Activated T-cell treated with anti-CD3 and anti-CD28 coated beads, Interleukin-2, amount 50 U/mL, for 24 hours (primary cell): ENCODE measurements at regions not wholly inside any gene's neighbourhood (a gene's known extent, or its start where the extent isn't known, plus 50 kb on each side); places are given as distances from the start of the nearest gene placed in this dataset.

ENCODE experiments used
- DNase-seq: peaks from one replicate; pipeline ENCODE4 v3.0.0-alpha.2; 2020
- H3K27ac Mint-ChIP-seq: 2 replicates; pipeline ENCODE4 v1.8.0; 2020; ENCODE audit warnings: mild to moderate bottlenecking, mixed read lengths
- H3K27me3 Mint-ChIP-seq: 2 replicates; pipeline ENCODE4 v1.8.0; 2020; ENCODE audit warnings: mixed read lengths
- H3K36me3 Mint-ChIP-seq: 2 replicates; pipeline ENCODE4 v1.8.0; 2020; ENCODE audit warnings: low read depth, mixed read lengths
- H3K4me1 Mint-ChIP-seq: 2 replicates; pipeline ENCODE4 v1.8.0; 2020; ENCODE audit warnings: low read depth, mixed read lengths
- H3K4me3 Mint-ChIP-seq: 2 replicates; pipeline ENCODE4 v1.8.0; 2020; ENCODE audit warnings: mild to moderate bottlenecking, moderate library complexity, mixed read lengths
- H3K9me3 Mint-ChIP-seq: 2 replicates; pipeline ENCODE4 v1.8.0; 2020; ENCODE audit warnings: mixed read lengths

DNA sequence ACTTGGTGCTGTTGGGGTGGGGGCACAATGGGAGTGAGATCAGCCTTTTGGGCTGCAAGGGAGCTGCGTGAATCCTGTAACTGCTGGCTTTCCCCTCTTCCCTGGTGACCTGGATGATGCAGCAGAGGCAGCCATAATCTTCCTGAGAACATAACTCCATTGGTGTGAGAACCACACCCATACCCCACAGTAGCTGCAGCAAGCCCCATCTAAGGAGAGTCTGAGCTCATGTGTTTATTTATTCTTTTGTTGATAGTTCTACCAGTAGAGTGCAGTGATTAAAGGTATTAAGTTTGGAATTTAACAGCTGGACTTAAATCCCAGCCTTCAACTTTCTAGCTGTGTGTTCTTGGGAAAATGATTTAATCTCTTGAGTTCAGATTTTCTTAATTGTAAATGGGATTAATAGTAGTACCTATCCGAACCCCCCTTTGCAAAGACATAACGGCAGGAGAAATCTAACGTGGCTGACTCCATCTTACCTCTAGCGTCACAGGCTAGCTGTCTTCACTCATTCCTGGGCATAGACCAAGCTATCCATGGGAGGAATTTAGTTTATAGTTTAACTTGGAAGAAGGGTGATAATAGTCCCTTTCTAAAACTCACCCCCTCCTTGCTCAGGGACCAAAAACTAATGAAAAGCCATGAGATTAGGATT, 385.0 kb upstream of the DDI1 start:
- Mint-ChIP-seq H3K36me3 (no peaks in the 10 kb centered on the region), H3K4me1 (no peaks in the 10 kb centered on the region), H3K9me3 (peaks cover 5% of the 10 kb centered on the region), H3K27me3 (no peaks in the 10 kb centered on the region), H3K4me3 (no peak overlapping the region), H3K27ac (no peak overlapping the region)
- no peak for DNase-seq

DNA sequence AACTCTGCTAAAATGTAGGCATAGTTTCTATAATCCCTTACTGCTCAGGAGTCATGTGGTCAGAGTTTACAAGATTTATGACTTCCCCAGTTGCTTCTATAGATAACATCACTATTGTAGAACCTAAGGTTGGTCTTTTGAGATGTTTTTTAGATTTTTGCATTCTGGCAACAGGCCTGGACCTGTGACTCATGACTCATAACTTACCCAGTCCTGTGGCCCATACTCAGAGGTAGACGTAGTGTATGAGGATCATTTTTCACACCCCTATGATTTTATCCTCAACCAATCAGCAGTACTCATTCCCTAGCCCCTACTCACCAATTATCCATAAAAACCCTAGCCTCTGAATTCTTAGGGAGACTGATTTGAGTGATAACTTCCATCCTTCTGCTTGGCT, 384.4 kb upstream of the DDI1 start:
- H3K4me1 Mint-ChIP-seq: no peaks in the 10 kb centered on the region
- peaks cover 5% of the 10 kb centered on the region for H3K9me3 Mint-ChIP-seq
- no peaks in the 10 kb centered on the region for H3K36me3 Mint-ChIP-seq
- no peaks in the 10 kb centered on the region for H3K27me3 Mint-ChIP-seq
- no peak for DNase-seq
- no peak overlapping the region for H3K27ac Mint-ChIP-seq
- no peak overlapping the region for H3K4me3 Mint-ChIP-seq

DNA sequence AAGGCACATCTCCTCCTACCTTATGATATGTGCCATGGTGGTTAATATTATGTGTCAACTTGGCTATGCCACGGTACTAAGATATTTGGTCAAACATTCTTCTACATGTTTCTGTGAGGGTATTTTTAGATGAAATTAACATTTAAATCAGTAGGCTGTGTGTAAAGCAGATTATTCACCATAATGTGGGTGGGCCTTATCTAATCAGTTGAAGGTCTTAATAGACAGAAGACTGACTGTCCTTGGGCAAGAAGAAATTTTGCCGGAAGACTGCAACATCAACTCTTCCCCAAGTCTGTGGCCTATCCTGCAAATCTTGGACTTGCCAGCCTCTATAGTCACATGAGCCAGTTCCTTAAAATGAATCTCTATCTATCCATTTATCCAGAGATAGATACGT, 380.1 kb upstream of the DDI1 start:
- H3K4me1 Mint-ChIP-seq: no peaks in the 10 kb centered on the region
- no peaks in the 10 kb centered on the region for H3K27me3 Mint-ChIP-seq
- H3K4me3 Mint-ChIP-seq: no peak overlapping the region
- DNase-seq: no peak
- no peaks in the 10 kb centered on the region for H3K36me3 Mint-ChIP-seq
- H3K27ac Mint-ChIP-seq: no peak overlapping the region
- H3K9me3 Mint-ChIP-seq: peaks cover 5% of the 10 kb centered on the region

DNA sequence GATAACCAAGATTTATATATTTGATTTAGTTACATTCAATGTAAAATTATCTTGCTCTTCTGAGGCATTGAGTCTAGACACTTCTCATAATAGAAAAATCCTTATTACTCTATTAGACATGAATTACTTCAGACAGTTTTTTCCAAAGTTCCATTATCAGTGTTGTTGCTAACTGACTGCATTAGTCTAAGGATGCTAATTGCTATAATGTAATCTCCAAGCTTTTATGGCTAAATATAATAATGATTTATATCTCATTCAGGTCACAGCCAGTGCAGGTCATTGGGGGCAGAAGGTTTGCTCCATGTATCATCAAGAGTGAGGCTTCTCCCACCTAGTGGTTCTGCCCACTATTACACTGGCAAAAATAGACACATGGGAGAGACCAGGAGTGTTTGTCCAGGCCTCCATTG, 377.2 kb upstream of the DDI1 start:
- Mint-ChIP-seq H3K4me1 (peaks cover 5% of the 10 kb centered on the region), H3K4me3 (no peak overlapping the region), H3K9me3 (no peaks in the 10 kb centered on the region), H3K27ac (no peak overlapping the region), H3K27me3 (no peaks in the 10 kb centered on the region), H3K36me3 (no peaks in the 10 kb centered on the region)
- DNase-seq: no peak

DNA sequence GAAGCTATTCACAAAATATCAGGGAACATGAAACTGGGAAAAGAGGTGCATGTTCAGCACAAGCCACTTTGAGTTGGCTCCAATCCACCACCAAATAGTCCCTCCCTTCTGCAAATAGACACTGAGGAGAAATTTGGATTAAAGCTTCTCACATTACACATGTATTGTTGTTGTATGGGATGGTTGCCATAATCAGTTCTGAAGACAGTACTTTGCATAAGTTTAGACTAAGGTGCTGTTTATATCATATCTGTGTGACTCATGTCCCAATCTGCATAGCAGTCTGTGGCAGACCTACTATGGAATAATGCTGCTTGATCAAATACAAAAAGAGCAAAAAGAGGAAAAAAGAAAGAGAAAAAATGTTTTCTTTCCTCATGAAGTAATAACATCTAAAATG, 376.7 kb upstream of the DDI1 start:
- Mint-ChIP-seq H3K4me3 (no peak overlapping the region), H3K4me1 (peaks cover 5% of the 10 kb centered on the region), H3K27me3 (no peaks in the 10 kb centered on the region), H3K9me3 (no peaks in the 10 kb centered on the region), H3K27ac (no peak overlapping the region), H3K36me3 (no peaks in the 10 kb centered on the region)
- no peak for DNase-seq

DNA sequence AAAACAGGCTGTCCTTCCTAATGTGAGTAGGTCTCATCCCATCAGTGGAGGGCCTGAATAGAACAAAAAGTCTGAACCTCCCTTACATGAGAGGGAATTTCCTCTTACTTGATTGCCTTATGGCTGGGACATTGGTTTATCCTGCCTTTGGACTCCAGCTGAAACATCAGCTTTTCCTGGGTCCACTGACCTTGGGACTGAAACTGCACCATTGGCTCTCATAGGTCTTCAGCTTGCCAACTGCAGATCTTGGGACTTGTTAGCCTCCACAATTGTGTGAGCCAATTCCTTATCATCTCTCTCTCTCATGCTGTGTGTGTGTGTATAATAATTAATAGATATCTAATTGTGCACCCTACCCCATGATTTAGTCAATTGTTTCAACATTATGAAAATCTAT, 375.3 kb upstream of the DDI1 start:
- H3K9me3 Mint-ChIP-seq: no peaks in the 10 kb centered on the region
- no peak overlapping the region for H3K27ac Mint-ChIP-seq
- H3K36me3 Mint-ChIP-seq: no peaks in the 10 kb centered on the region
- H3K4me1 Mint-ChIP-seq: peaks cover 5% of the 10 kb centered on the region
- no peak overlapping the region for H3K4me3 Mint-ChIP-seq
- DNase-seq: no peak
- H3K27me3 Mint-ChIP-seq: no peaks in the 10 kb centered on the region

DNA sequence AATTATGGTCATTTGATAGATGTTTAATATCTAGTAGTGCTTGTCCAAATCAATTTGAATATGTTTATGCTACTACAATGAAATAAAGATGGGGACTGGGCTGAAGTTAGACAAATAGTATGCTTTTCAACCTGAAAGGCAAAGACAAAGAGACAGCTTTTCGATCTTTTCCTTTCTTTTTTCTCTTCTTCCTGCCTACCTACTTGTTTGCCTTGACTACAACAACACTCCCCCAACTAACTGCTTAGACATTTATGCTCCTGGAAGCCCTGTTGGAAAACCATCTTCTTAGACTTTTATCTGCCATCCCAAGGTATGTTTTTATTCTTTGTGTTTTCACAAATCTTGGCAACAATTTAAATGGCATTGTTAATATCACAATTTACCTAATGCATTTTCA, 374.4 kb upstream of the DDI1 start:
- DNase-seq: no peak
- Mint-ChIP-seq H3K27me3 (no peaks in the 10 kb centered on the region), H3K27ac (no peak overlapping the region), H3K4me1 (peaks cover 5% of the 10 kb centered on the region), H3K36me3 (no peaks in the 10 kb centered on the region), H3K9me3 (no peaks in the 10 kb centered on the region), H3K4me3 (no peak overlapping the region)

DNA sequence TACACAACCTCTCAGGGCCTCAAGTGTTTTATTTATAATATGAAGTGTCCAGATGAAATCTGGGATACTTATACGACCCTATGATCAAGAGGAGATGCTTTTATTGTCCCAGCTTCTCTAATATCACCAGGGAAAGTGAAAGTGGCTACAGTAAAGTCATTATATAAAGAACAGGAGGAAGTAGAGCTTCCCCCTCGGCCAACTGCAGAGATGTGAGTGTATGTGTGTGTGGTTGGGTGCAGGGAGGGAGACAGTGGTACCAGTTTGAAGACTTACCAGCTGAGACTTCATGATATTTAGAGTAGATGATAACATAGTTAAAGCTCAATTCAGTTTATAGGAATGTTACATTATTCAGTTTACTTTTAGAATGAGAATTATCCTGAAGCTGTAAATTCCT, 373.6 kb upstream of the DDI1 start:
- Mint-ChIP-seq H3K4me1 (peaks cover 5% of the 10 kb centered on the region), H3K9me3 (no peaks in the 10 kb centered on the region), H3K27me3 (no peaks in the 10 kb centered on the region), H3K27ac (no peak overlapping the region), H3K4me3 (no peak overlapping the region), H3K36me3 (no peaks in the 10 kb centered on the region)
- no peak for DNase-seq

DNA sequence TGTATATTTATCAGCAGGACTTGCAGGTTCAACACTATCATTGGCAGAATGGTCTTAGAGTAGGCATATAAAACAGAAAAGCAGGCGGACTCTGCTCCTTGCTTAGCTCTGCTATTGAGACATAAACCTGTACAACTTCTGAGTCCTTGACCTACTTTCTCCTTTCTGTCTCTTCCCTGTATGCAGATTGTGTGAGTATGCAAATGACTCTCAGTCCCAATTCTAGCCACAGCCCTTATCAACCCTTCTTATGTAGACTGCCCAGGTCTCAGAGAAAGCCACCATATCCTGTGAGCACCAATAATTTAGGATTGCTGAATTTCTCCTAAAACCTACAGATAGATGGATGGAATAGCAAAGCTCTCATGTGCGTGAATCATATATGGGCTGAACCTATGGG, 367.6 kb upstream of the DDI1 start:
- H3K27me3 Mint-ChIP-seq: no peaks in the 10 kb centered on the region
- DNase-seq: no peak
- no peaks in the 10 kb centered on the region for H3K36me3 Mint-ChIP-seq
- H3K4me1 Mint-ChIP-seq: no peaks in the 10 kb centered on the region
- H3K9me3 Mint-ChIP-seq: no peaks in the 10 kb centered on the region
- H3K4me3 Mint-ChIP-seq: no peak overlapping the region
- no peak overlapping the region for H3K27ac Mint-ChIP-seq

DNA sequence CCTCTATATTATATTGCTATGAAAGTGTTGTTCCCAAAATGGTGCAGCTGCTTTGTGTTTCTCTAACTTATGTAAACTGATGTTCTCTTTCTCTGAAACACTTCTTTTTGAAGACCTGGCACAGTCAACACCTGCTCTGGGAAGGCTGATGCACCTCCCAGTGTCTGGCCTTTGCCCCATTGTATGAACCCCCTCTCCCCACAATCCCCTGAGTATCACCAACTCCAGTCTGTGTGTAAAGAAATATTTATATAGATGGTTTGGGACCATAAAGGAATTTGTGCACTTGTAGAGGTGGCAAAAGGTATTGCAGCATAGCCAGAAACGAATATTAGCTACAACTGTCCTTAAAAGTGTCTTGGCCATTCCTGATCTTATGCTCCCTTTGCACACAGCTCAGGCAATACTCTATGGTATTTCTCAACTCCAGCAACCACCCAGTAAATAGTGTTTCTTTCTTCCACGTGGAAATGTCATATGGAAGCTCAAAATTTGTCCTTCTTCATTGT, 365.2 kb upstream of the DDI1 start:
- Mint-ChIP-seq H3K9me3 (no peaks in the 10 kb centered on the region), H3K36me3 (no peaks in the 10 kb centered on the region), H3K27me3 (no peaks in the 10 kb centered on the region), H3K4me1 (no peaks in the 10 kb centered on the region), H3K27ac (no peak overlapping the region), H3K4me3 (no peak overlapping the region)
- DNase-seq: no peak

DNA sequence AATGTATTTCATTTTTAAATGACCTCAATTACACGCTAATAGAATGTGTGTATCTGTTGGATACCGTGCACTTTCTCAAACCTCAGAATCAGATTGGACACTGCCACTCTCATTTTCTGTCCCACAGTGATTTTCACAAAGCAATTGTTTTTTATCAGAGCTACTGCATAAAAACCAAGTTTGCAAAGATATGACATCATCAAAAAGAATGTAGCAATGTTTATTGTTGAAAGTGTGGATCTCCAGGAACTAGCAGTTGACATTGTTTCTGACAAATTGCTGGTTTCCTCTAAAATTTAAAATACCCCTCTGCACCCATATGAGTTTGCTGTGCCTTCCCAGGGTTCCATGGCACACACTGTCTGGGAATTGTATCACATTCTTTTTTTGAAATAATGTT, 362.7 kb upstream of the DDI1 start:
- H3K36me3 Mint-ChIP-seq: no peaks in the 10 kb centered on the region
- H3K4me3 Mint-ChIP-seq: no peak overlapping the region
- DNase-seq: no peak
- no peaks in the 10 kb centered on the region for H3K27me3 Mint-ChIP-seq
- H3K4me1 Mint-ChIP-seq: no peaks in the 10 kb centered on the region
- no peaks in the 10 kb centered on the region for H3K9me3 Mint-ChIP-seq
- no peak overlapping the region for H3K27ac Mint-ChIP-seq

DNA sequence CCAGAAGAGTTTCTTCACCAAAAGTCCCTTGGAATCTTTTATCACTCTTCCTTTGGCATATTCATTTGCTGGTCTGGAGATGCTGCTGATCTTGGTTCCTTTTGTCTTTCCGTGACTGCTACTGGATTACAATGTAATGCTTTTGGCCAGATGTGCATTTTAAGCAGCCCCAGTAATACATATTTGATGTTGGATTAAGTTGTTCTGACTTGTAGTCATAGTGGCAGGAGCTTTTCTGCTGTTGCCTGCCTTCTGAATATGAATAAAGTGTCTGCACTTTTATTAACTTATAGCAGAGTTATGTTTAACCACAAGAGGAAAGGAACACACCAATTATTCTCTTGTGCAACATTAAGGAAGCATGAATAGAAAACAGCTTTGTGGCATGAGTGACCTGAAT, 360.0 kb upstream of the DDI1 start:
- no peaks in the 10 kb centered on the region for H3K27me3 Mint-ChIP-seq
- H3K4me3 Mint-ChIP-seq: no peak overlapping the region
- no peaks in the 10 kb centered on the region for H3K36me3 Mint-ChIP-seq
- no peak for DNase-seq
- no peaks in the 10 kb centered on the region for H3K9me3 Mint-ChIP-seq
- H3K27ac Mint-ChIP-seq: no peak overlapping the region
- H3K4me1 Mint-ChIP-seq: no peaks in the 10 kb centered on the region

DNA sequence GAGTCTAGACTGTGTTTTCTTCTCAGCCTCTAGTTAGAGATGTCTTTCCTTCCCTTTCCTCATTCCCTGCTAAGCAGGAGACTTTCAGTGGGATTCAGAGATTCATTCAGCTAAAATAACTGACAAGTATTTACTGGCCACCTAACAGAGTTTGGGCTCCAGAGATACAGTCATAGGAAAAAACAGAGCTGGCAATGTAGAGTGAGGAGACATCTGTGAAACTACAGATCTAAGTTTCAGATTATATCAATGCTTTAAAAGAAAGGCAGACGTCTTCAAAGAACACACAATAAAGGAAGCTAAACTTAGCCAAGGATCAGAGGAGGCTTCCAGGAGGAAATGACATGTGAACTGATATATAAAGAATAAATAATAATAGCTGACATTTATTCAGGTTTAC, 355.6 kb upstream of the DDI1 start:
- Mint-ChIP-seq H3K27me3 (peaks cover 3% of the 10 kb centered on the region), H3K4me1 (peaks cover 4% of the 10 kb centered on the region), H3K9me3 (no peaks in the 10 kb centered on the region)

DNA sequence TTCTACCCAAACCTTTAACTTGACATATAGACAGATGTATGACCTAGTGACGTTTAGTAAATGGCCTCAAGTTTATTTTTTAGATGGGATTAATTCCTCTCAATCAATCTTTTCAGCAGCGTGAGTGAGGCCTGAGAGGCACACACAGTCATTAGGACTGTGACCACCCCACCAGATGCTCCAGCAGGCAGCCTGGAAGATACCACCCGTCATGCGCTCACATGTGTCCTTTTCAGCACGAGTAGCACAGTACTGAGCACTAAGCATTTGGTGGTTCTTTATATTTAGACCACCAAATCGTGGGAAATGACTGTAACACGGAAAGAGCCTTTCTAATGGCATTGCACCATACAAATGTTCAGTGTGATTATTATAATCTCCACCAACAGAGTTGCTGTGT, 354.6 kb upstream of the DDI1 start:
- no peaks in the 10 kb centered on the region for H3K36me3 Mint-ChIP-seq
- H3K27me3 Mint-ChIP-seq: peaks cover 3% of the 10 kb centered on the region
- no peak overlapping the region for H3K27ac Mint-ChIP-seq
- H3K9me3 Mint-ChIP-seq: no peaks in the 10 kb centered on the region
- H3K4me1 Mint-ChIP-seq: peaks cover 4% of the 10 kb centered on the region
- no peak overlapping the region for H3K4me3 Mint-ChIP-seq
- DNase-seq: no peak

More for the DNA sequence above, 355.6 kb upstream of the DDI1 start:
- Mint-ChIP-seq H3K36me3 (no peaks in the 10 kb centered on the region), H3K4me3 (no peak overlapping the region), H3K27ac (no peak overlapping the region)
- no peak for DNase-seq

DNA sequence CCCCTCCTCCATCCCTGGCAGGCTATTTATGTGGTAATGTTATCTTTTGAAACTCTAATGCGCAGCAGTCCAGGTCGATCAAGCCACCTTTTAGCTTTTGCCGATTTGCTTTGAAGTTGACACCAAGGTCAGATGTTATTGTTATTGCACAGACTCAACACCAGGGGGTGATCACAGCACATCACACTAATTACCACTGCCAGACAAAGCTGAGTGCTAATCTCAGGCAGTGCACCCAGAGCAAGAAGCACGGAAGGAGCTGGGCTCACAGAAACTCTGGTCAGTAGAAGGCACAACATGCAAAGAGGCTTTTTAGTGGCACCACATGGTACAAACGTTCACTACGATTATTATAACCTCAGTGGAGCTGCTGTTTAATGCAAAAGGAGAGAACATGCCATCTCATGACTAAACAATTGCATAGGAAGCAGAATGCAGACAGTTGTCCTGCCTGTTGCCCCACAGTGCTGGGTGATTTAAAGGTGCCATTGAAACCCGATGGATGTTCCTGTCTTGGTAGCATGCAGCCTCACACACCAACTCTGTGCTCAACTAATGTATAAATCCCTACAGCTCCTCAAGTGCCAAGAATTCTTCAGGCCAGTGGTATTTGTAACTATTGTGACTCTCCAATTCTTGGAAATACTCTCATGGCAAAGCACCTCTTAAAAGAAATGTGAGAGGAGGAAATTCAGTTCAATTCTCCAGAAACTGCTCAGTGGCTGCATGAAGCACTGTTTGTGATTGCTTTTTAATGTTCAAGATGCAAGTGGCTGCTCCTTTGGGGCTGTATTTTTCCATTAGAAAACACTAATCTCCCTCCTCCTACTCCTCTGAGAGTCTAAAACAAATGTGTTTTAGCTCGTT, 353.9 kb upstream of the DDI1 start:
- Mint-ChIP-seq H3K4me3 (no peak overlapping the region), H3K4me1 (peaks cover 4% of the 10 kb centered on the region), H3K9me3 (no peaks in the 10 kb centered on the region), H3K27ac (no peak overlapping the region), H3K36me3 (no peaks in the 10 kb centered on the region), H3K27me3 (peaks cover 3% of the 10 kb centered on the region)
- DNase-seq: peak; percentile 32
